H9 (cell line): ENCODE measurements at regions not wholly inside any gene's neighbourhood (a gene's known extent, or its start where the extent isn't known, plus 50 kb on each side); places are given as distances from the start of the nearest gene placed in this dataset.

Experiments
- DNase-seq: peaks from one replicate; pipeline ENCODE4 v3.0.0-alpha.2; 2017
- H2AFZ ChIP-seq: one replicate; pipeline ENCODE4 v1.6.1; 2013; ENCODE audit warnings: mild to moderate bottlenecking, low read length, control low read depth, moderate library complexity
- H2AK5ac ChIP-seq: 2 replicates; pipeline ENCODE4 v1.6.1; 2013; ENCODE audit warnings: low read length, control low read depth, mixed read lengths; ENCODE audit not compliant: insufficient read length
- H2BK120ac ChIP-seq: one replicate; pipeline ENCODE4 v1.6.1; 2013; ENCODE audit warnings: low read depth, mild to moderate bottlenecking, low read length, control low read depth, inconsistent platforms; ENCODE audit not compliant: poor library complexity, severe bottlenecking
- H2BK12ac ChIP-seq: 2 replicates; pipeline ENCODE4 v1.6.1; 2013; ENCODE audit warnings: low read length, control low read depth, mixed read lengths, low read depth; ENCODE audit not compliant: insufficient read length
- H2BK15ac ChIP-seq: 2 replicates; pipeline ENCODE4 v1.6.1; 2013; ENCODE audit warnings: low read depth, low read length, control low read depth
- H2BK20ac ChIP-seq: one replicate; pipeline ENCODE4 v1.6.1; 2013; ENCODE audit warnings: low read depth, mild to moderate bottlenecking, low read length, control low read depth, inconsistent platforms; ENCODE audit not compliant: poor library complexity, severe bottlenecking
- H2BK5ac ChIP-seq: 2 replicates; pipeline ENCODE4 v1.6.1; 2013; ENCODE audit warnings: low read length, control low read depth, mixed read lengths; ENCODE audit not compliant: insufficient read length
- H3K14ac ChIP-seq: 2 replicates; pipeline ENCODE4 v1.6.1; 2013; ENCODE audit warnings: low read length, control low read depth; ENCODE audit not compliant: insufficient read depth
- H3K18ac ChIP-seq: 2 replicates; pipeline ENCODE4 v1.6.1; 2013; ENCODE audit warnings: low read depth, mild to moderate bottlenecking, mixed read lengths, low read length, control low read depth; ENCODE audit not compliant: insufficient read length
- H3K23ac ChIP-seq: 2 replicates; pipeline ENCODE4 v1.6.1; 2013; ENCODE audit warnings: low read length, control low read depth, mixed read lengths, low read depth; ENCODE audit not compliant: insufficient read length
- H3K23me2 ChIP-seq: 2 replicates; pipeline ENCODE4 v1.6.1; 2013; ENCODE audit warnings: low read depth, mild to moderate bottlenecking, mixed read lengths, low read length, control low read depth; ENCODE audit not compliant: insufficient read length, poor library complexity, severe bottlenecking
- H3K27ac ChIP-seq: 2 replicates; pipeline ENCODE4 v1.5.1; 2013; ENCODE audit warnings: low read length, control low read depth, mixed read lengths, low read depth; ENCODE audit not compliant: insufficient read length
- H3K27me3 ChIP-seq: 2 replicates; pipeline ENCODE4 v1.6.1; 2013; ENCODE audit warnings: low read length, control low read depth, inconsistent platforms; ENCODE audit not compliant: insufficient read depth
- H3K4ac ChIP-seq: 2 replicates; pipeline ENCODE4 v1.6.1; 2013; ENCODE audit warnings: low read depth, mild to moderate bottlenecking, control low read depth, inconsistent platforms, low read length, moderate library complexity
- H3K4me1 ChIP-seq: 2 replicates; pipeline ENCODE4 v1.6.1; 2013; ENCODE audit warnings: low read length, control low read depth, inconsistent platforms; ENCODE audit not compliant: insufficient read depth
- H3K4me2 ChIP-seq: 2 replicates; pipeline ENCODE4 v1.6.1; 2013; ENCODE audit warnings: low read length, control low read depth, mixed read lengths; ENCODE audit not compliant: insufficient read length, insufficient read depth
- H3K56ac ChIP-seq: 2 replicates; pipeline ENCODE4 v1.6.1; 2013; ENCODE audit warnings: low read depth, mild to moderate bottlenecking, mixed read lengths, low read length, control low read depth; ENCODE audit not compliant: insufficient read length
- H3K79me1 ChIP-seq: 2 replicates; pipeline ENCODE4 v1.6.1; 2013; ENCODE audit warnings: low read depth, mild to moderate bottlenecking, moderate library complexity, low read length, control low read depth, inconsistent platforms; ENCODE audit not compliant: insufficient read depth, poor library complexity, severe bottlenecking
- H3K79me2 ChIP-seq: 2 replicates; pipeline ENCODE4 v1.6.1; 2013; ENCODE audit warnings: low read length, control low read depth, inconsistent platforms; ENCODE audit not compliant: insufficient read depth
- H3K9ac ChIP-seq: 2 replicates; pipeline ENCODE4 v1.6.1; 2013; ENCODE audit warnings: low read length, control low read depth, mixed read lengths; ENCODE audit not compliant: insufficient read length; ENCODE audit errors: extremely low read depth
- H3K9me3 ChIP-seq: one replicate; pipeline ENCODE4 v1.6.1; 2013; ENCODE audit warnings: low read depth, low read length, inconsistent platforms; ENCODE audit not compliant: control insufficient read depth
- H3T11ph ChIP-seq: one replicate; pipeline ENCODE4 v1.6.1; 2013; ENCODE audit warnings: mild to moderate bottlenecking, low read length, control low read depth, inconsistent platforms
- H4K20me1 ChIP-seq: one replicate; pipeline ENCODE4 v1.6.1; 2013; ENCODE audit not compliant: control insufficient read depth, insufficient read length, insufficient read depth
- H4K5ac ChIP-seq: 2 replicates; pipeline ENCODE4 v1.6.1; 2013; ENCODE audit warnings: low read depth, mild to moderate bottlenecking, mixed read lengths, low read length, control low read depth; ENCODE audit not compliant: insufficient read length
- H4K8ac ChIP-seq: replicated peaks from 2 replicates; pipeline ENCODE4 v1.6.1; 2013; ENCODE audit warnings: low read length, control low read depth, mixed read lengths, low read depth; ENCODE audit not compliant: insufficient read length
- H4K91ac ChIP-seq: 2 replicates; pipeline ENCODE4 v1.6.1; 2013; ENCODE audit warnings: low read depth, mild to moderate bottlenecking, moderate library complexity, mixed read lengths, low read length, control low read depth; ENCODE audit not compliant: insufficient read length
- H3K27ac Mint-ChIP-seq, 3 experiments: 2 replicates in 2 of 3; 3 replicates in 1 of 3; pipeline ENCODE4 v1.8.0; 2020 to 2021; ENCODE audit warnings: mixed read lengths in 3 of 3, mild to moderate bottlenecking in 1 of 3, moderate library complexity in 1 of 3
- H3K27me3 Mint-ChIP-seq: 2 replicates; pipeline ENCODE4 v1.8.0; 2021; ENCODE audit warnings: low read depth, mild to moderate bottlenecking, moderate library complexity, mixed read lengths
- H3K36me3 Mint-ChIP-seq, 3 experiments: 2 replicates in 2 of 3; 3 replicates in 1 of 3; pipeline ENCODE4 v1.8.0; 2020 to 2021; ENCODE audit warnings: low read depth in 3 of 3, mixed read lengths in 3 of 3; ENCODE audit not compliant: insufficient read depth in 1 of 3
- H3K4me1 Mint-ChIP-seq, 2 experiments: 2 replicates each; pipeline ENCODE4 v1.8.0; 2020; ENCODE audit warnings: mixed read lengths in 2 of 2
- H3K4me3 Mint-ChIP-seq, 2 experiments: 2 replicates in 1 of 2; 3 replicates in 1 of 2; pipeline ENCODE4 v1.8.0; 2020 to 2021; ENCODE audit warnings: mild to moderate bottlenecking in 2 of 2, mixed read lengths in 2 of 2, moderate library complexity in 1 of 2
- H3K9me3 Mint-ChIP-seq, 2 experiments: 2 replicates in 1 of 2; 3 replicates in 1 of 2; pipeline ENCODE4 v1.8.0; 2020; ENCODE audit warnings: mild to moderate bottlenecking in 2 of 2, mixed read lengths in 2 of 2, moderate library complexity in 1 of 2
- CTCF ChIP-seq: fragments of 200-600 bp; sonication (generic); conservative IDR thresholded peaks from 3 replicates; pipeline ENCODE4 v1.8.0; 2021; ENCODE audit warnings: antibody characterized with exemption, mild to moderate bottlenecking
- WGBS: extraction: QIAGEN DNeasy Blood & Tissue Kit; methylation state at CpG from one replicate; pipeline ENCODE4 v1.1.7; 2013; ENCODE audit warnings: missing lambda C conversion rate, low lambda C conversion rate, mixed read lengths; ENCODE audit not compliant: insufficient read length; ENCODE audit errors: extremely low coverage; 5-methylcytosine and 5-hydroxymethylcytosine counted together

GRCh38 chr4:175035905-175036304 lies 117.7 kb downstream of the ADAM29 start:
- DNase-seq, result no peak
- H4K8ac ChIP-seq, result no peak overlapping the region
- Mint-ChIP-seq H3K4me3 (no peak overlapping the region), H3K4me1 (peaks cover 29 to 30% of the 10 kb centered on the region in 2 experiments), H3K27me3 (no peaks in the 10 kb centered on the region), H3K36me3 (peaks cover 25 to 29% (median 29%) of the 10 kb centered on the region in 3 experiments), H3K27ac (no peak overlapping the region), H3K9me3 (peaks cover 24 to 33% of the 10 kb centered on the region in 2 experiments)
- no peak overlapping the region for H2BK20ac ChIP-seq
- no peak overlapping the region for H2BK120ac ChIP-seq
- no peaks in the 10 kb centered on the region for H3K27me3 ChIP-seq
- H3K18ac ChIP-seq, result no peak overlapping the region
- no peaks in the 10 kb centered on the region for H3K23me2 ChIP-seq
- H3K56ac ChIP-seq, result no peak overlapping the region
- no peak overlapping the region for H2AFZ ChIP-seq
- no peak overlapping the region for H4K91ac ChIP-seq
- no peak overlapping the region for H3T11ph ChIP-seq
- H4K20me1 ChIP-seq, result no peaks in the 10 kb centered on the region
- H3K23ac ChIP-seq, result no peak overlapping the region
- no peaks in the 10 kb centered on the region for H3K79me2 ChIP-seq
- no peak overlapping the region for H3K14ac ChIP-seq
- H2AK5ac ChIP-seq, result no peak overlapping the region
- no peak overlapping the region for H3K9ac ChIP-seq
- TF ChIP-seq CTCF, result no peak
- H3K9me3 ChIP-seq, result peaks cover 7% of the 10 kb centered on the region
- H3K27ac ChIP-seq, result no peak overlapping the region
- H3K4ac ChIP-seq, result no peak overlapping the region
- H3K4me2 ChIP-seq, result no peak overlapping the region
- no peaks in the 10 kb centered on the region for H3K79me1 ChIP-seq
- H2BK12ac ChIP-seq, result no peak overlapping the region
- WGBS, result no CpG with 5 or more reads among the region's 2 CpGs
- no peaks in the 10 kb centered on the region for H3K4me1 ChIP-seq
- H2BK5ac ChIP-seq, result no peak overlapping the region
- no peak overlapping the region for H2BK15ac ChIP-seq
- H4K5ac ChIP-seq, result no peak overlapping the region
